Activated naive CD4-positive, alpha-beta T cell treated with anti-CD3 and anti-CD28 coated beads for 36 hours (primary cell): ENCODE measurements at regions not wholly inside any gene's neighbourhood (a gene's known extent, or its start where the extent isn't known, plus 50 kb on each side); places are given as distances from the start of the nearest gene placed in this dataset.
"Not testable (repeated sequence)": the region's sequence is repeated elsewhere in the genome, so short reads cannot be mapped to it uniquely, and the experiment has no call there.

ENCODE experiments used
- CTCF ChIA-PET: fragments of 350-600 bp; sonication (Branson Sonifier 250); formaldehyde crosslinking; loops from one replicate; lab custom pipeline; 2021; ENCODE audit warnings: antibody characterized with exemption; lab: Charles Lee
- DNase-seq: peaks from one replicate; pipeline ENCODE4 v3.0.0-alpha.2; 2020
- H3K27ac Mint-ChIP-seq: one replicate; pipeline ENCODE4 v1.8.0; 2021; ENCODE audit warnings: mild to moderate bottlenecking, mixed read lengths
- H3K27me3 Mint-ChIP-seq: one replicate; pipeline ENCODE4 v1.8.0; 2021; ENCODE audit warnings: low read depth, mixed read lengths
- H3K36me3 Mint-ChIP-seq: one replicate; pipeline ENCODE4 v1.8.0; 2021; ENCODE audit warnings: low read depth, mixed read lengths
- H3K4me1 Mint-ChIP-seq: one replicate; pipeline ENCODE4 v1.8.0; 2021; ENCODE audit warnings: low read depth, mixed read lengths
- H3K4me3 Mint-ChIP-seq: one replicate; pipeline ENCODE4 v1.8.0; 2021; ENCODE audit warnings: mild to moderate bottlenecking, moderate library complexity, mixed read lengths
- H3K9me3 Mint-ChIP-seq: one replicate; pipeline ENCODE4 v1.8.0; 2021; ENCODE audit warnings: mixed read lengths
- intact Hi-C: fragments of 100-400 bp; cut with micrococcal nuclease; formaldehyde crosslinking; loops from one replicate; pipeline ENCODE4 v1.15.1; 2023

DNA sequence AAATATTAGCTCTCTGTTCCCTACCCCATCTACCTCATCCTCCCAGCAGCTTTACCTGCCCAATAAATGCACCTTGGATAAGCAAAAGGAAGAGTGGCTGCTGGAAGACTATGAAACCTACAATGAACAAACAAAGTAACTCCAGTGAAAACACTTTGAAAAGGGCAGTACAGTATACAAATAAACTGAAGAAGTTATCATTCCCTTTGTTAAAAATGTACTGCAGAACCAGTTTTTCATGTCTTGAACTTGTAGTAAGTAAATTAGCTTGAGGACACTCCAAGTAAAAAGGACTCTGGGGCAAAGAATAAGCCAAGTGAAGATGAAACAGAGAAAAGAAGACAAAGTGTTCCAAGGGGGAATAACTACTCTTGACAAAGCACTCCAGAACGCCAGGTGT is 457.1 kb downstream of the DTWD2 start:
- Mint-ChIP-seq H3K27ac (no peak overlapping the region), H3K9me3 (no peaks in the 10 kb centered on the region), H3K4me3 (no peak overlapping the region), H3K36me3 (no peaks in the 10 kb centered on the region), H3K27me3 (no peaks in the 10 kb centered on the region), H3K4me1 (no peaks in the 10 kb centered on the region)
- intact Hi-C loops: no loop called here
- CTCF ChIA-PET: no interaction called here
- no peak for DNase-seq

GRCh38 chr5:118529361-118530144 is 458.8 kb downstream of the DTWD2 start:
- no peaks in the 10 kb centered on the region for H3K4me1 Mint-ChIP-seq
- H3K4me3 Mint-ChIP-seq: no peak overlapping the region
- no peaks in the 10 kb centered on the region for H3K36me3 Mint-ChIP-seq
- no peak overlapping the region for H3K27ac Mint-ChIP-seq
- intact Hi-C loops: no loop called here
- no peak for DNase-seq
- no peaks in the 10 kb centered on the region for H3K9me3 Mint-ChIP-seq
- CTCF ChIA-PET: no interaction called here
- no peaks in the 10 kb centered on the region for H3K27me3 Mint-ChIP-seq

DNA sequence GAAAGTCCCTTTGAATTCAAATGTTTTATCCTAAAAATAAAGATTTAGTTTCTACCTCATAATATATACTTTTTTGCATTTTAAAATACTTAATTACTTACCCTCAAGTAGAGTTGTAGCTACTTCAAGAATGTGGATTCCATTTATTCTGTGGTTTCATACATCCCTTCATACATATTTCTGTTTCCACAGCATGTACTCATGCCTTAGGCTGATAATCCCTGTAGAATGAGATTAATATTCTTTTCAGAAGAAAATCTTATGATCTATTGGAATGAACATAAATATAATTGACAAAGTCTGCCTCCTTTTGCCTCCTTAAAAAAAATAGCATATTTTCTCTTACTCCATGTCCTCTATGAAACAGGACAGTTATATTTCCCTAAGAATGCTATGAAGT is 465.7 kb downstream of the DTWD2 start:
- intact Hi-C loops: no loop called here
- Mint-ChIP-seq H3K4me1 (no peaks in the 10 kb centered on the region), H3K4me3 (no peak overlapping the region), H3K27ac (no peak overlapping the region), H3K9me3 (no peaks in the 10 kb centered on the region), H3K36me3 (no peaks in the 10 kb centered on the region), H3K27me3 (peaks cover 2% of the 10 kb centered on the region)
- DNase-seq: no peak
- CTCF ChIA-PET: interaction anchor here (0.6 kb wide), 1 partner anchor 254 kb away, joined by 6 read pairs; no protein-coding TSS in a partner anchor

DNA sequence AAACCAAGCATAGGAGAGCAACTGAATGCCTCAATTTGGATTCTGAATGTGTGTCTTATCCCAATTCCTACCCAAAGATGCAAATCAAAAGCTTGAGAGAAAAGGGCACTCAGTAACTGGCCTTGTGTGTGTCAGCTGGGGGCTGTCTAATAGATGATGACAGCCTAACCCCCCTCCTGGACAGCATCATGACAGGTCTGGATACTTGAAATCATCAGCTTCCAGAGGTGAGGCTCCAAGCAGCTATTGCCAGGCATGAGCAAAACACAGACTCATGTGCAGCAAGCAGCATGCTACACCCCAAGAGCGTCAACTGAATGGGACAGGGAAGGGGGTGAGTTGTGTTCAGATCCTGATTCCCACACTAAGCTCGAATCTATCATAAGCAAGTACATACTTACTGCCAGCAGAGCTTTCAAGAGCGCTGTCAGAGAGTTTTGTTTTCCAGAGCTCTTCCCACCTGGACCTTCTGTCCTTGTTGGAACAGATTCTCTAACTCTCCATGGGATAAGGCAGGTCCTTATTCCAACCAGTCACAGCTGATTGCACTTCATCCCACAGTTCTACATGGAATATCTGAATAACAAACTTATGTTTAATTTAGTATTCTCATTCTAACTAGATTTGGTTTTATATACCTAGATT is 467.5 kb downstream of the DTWD2 start:
- CTCF ChIA-PET: interaction anchor here (0.7 kb wide), 1 partner anchor 171 kb away, joined by 3 read pairs; no protein-coding TSS in a partner anchor
- no peak for DNase-seq
- Mint-ChIP-seq H3K36me3 (no peaks in the 10 kb centered on the region), H3K9me3 (no peaks in the 10 kb centered on the region), H3K4me1 (no peaks in the 10 kb centered on the region), H3K27me3 (peaks cover 2% of the 10 kb centered on the region), H3K27ac (no peak overlapping the region), H3K4me3 (no peak overlapping the region)
- intact Hi-C loops: no loop called here

DNA sequence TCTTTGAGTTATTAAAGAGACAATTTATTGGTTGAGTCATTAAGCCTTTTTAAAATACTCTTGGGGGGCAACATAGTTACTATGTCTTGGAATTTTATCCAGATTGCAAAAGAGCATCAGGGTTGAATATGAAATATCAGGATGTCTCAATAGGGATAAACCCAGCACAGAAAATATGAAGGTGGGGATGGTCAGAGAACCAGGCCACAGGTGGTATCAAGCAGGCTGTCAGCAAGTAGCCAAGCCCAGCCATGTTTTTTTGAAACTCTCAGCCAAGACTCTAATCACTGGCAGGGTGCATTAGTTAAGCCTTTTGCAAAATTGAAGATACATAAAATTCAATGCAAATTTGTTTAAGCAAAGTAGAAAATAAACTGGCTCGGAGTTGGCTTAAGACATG is 468.9 kb downstream of the DTWD2 start:
- no peak for DNase-seq

GRCh38 chr5:118518720-118519119 is 469.6 kb downstream of the DTWD2 start:
- Mint-ChIP-seq H3K4me1 (no peaks in the 10 kb centered on the region), H3K4me3 (no peak overlapping the region), H3K9me3 (no peaks in the 10 kb centered on the region), H3K36me3 (no peaks in the 10 kb centered on the region), H3K27me3 (peaks cover 2% of the 10 kb centered on the region), H3K27ac (no peak overlapping the region)
- intact Hi-C loops: no loop called here
- CTCF ChIA-PET: no interaction called here
- no peak for DNase-seq

More for the DNA sequence above, 468.9 kb downstream of the DTWD2 start:
- intact Hi-C loops: no loop called here
- H3K9me3 Mint-ChIP-seq: no peaks in the 10 kb centered on the region
- no peaks in the 10 kb centered on the region for H3K36me3 Mint-ChIP-seq
- H3K4me1 Mint-ChIP-seq: no peaks in the 10 kb centered on the region
- no peak overlapping the region for H3K4me3 Mint-ChIP-seq
- CTCF ChIA-PET: no interaction called here
- H3K27me3 Mint-ChIP-seq: peaks cover 2% of the 10 kb centered on the region
- H3K27ac Mint-ChIP-seq: no peak overlapping the region

- Mint-ChIP-seq H3K27me3 (no peaks in the 10 kb centered on the region), H3K4me3 (no peak overlapping the region), H3K36me3 (no peaks in the 10 kb centered on the region), H3K9me3 (no peaks in the 10 kb centered on the region), H3K4me1 (no peaks in the 10 kb centered on the region), H3K27ac (no peak overlapping the region)
- no peak for DNase-seq
- CTCF ChIA-PET: interaction anchor here (0.6 kb wide), 1 partner anchor 432 kb away, joined by 3 read pairs; no protein-coding TSS in a partner anchor
- intact Hi-C loops: no loop called here
Observed at GRCh38 chr5:118511846-118512245, 476.5 kb downstream of the DTWD2 start.

DNA sequence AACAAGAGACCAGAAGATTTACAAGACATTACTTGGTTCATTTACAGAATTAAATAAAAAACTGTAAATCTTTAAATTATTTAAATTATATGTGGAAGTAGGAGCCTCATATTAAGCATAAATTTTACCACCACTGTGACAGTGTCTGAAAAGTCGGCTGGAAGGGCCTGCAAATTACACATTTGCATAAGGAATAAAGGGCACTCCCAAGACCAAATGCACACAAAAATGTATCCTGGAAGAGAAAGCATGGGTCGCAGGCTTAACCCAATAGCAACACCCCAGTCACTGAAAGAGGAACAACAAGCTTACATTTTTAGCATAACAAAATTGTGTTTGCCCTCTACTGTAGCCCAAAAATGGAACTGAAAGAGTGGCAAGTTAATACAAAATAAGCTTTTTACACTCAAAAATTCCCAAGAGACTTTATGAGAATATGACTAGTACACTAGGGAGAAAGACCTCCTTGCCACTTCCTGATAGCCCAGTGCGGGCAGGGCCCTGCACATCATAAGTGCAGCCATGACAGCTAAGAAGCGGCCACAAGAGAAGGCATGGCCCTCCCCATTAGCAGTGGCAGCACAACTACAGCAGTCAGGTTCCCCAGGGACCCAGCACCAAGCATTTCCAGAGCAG is 482.0 kb downstream of the DTWD2 start:
- CTCF ChIA-PET: no interaction called here
- no peak overlapping the region for H3K4me3 Mint-ChIP-seq

GRCh38 chr5:118502232-118502631 is 486.1 kb downstream of the DTWD2 start:
- H3K4me3 Mint-ChIP-seq, H3K36me3 Mint-ChIP-seq, intact Hi-C loops, DNase-seq, H3K4me1 Mint-ChIP-seq, H3K27ac Mint-ChIP-seq, CTCF ChIA-PET, H3K27me3 Mint-ChIP-seq: not testable (repeated sequence)
- H3K9me3 Mint-ChIP-seq: peaks cover 11% of the 10 kb centered on the region

More for the DNA sequence above, 482.0 kb downstream of the DTWD2 start:
- Mint-ChIP-seq H3K9me3 (peaks cover 8% of the 10 kb centered on the region), H3K27me3 (no peaks in the 10 kb centered on the region), H3K27ac (no peak overlapping the region), H3K4me1 (no peaks in the 10 kb centered on the region), H3K36me3 (no peaks in the 10 kb centered on the region)
- intact Hi-C loops: no loop called here
- no peak for DNase-seq

- CTCF ChIA-PET: no interaction called here
- Mint-ChIP-seq H3K27me3 (no peaks in the 10 kb centered on the region), H3K36me3 (no peaks in the 10 kb centered on the region), H3K4me1 (no peaks in the 10 kb centered on the region), H3K27ac (no peak overlapping the region), H3K9me3 (peaks cover 5% of the 10 kb centered on the region), H3K4me3 (no peak overlapping the region)
- intact Hi-C loops: no loop called here
- no peak for DNase-seq
Observed at GRCh38 chr5:118491351-118491750, 497.0 kb downstream of the DTWD2 start.

GRCh38 chr5:118486647-118487225 is 501.6 kb downstream of the DTWD2 start:
- intact Hi-C loops: no loop called here
- no peak overlapping the region for H3K27ac Mint-ChIP-seq
- no peaks in the 10 kb centered on the region for H3K36me3 Mint-ChIP-seq
- H3K27me3 Mint-ChIP-seq: no peaks in the 10 kb centered on the region
- no peaks in the 10 kb centered on the region for H3K4me1 Mint-ChIP-seq
- CTCF ChIA-PET: no interaction called here
- peaks cover 9% of the 10 kb centered on the region for H3K9me3 Mint-ChIP-seq
- DNase-seq: no peak
- no peak overlapping the region for H3K4me3 Mint-ChIP-seq

GRCh38 chr5:118479285-118479684 is 509.1 kb downstream of the DTWD2 start:
- peaks cover 2% of the 10 kb centered on the region for H3K27me3 Mint-ChIP-seq
- H3K4me3 Mint-ChIP-seq: no peak overlapping the region
- no peak for DNase-seq
- intact Hi-C loops: no loop called here
- H3K27ac Mint-ChIP-seq: no peak overlapping the region
- CTCF ChIA-PET: no interaction called here
- H3K36me3 Mint-ChIP-seq: no peaks in the 10 kb centered on the region
- peaks cover 9% of the 10 kb centered on the region for H3K9me3 Mint-ChIP-seq
- no peaks in the 10 kb centered on the region for H3K4me1 Mint-ChIP-seq
